ENCODE measurements at regions not wholly inside any gene's neighbourhood (a gene's known extent, or its start where the extent isn't known, plus 50 kb on each side); places are given as distances from the start of the nearest gene placed in this dataset.

- TF ChIP-seq CTCF (IDR thresholded peaks at IDR 0.05): no peak
- no peaks in the 10 kb centered on the region for H3K79me2 ChIP-seq (ENCODE audit: insufficient read depth, low read length)
- Mint-ChIP-seq H3K27ac (no peak overlapping the region), H3K4me3 (no peak overlapping the region), H3K9me3 (peaks cover 0 to 3% (median 0%) of the 10 kb centered on the region in 7 donors), H3K4me1 (peaks cover 30% of the 10 kb centered on the region), H3K27me3 (ENCODE audit: low read depth in 3 of 3) (peaks cover 0 to 2% (median 0%) of the 10 kb centered on the region in 3 donors), H3K36me3 (no peaks in the 10 kb centered on the region)
- no peak overlapping the region for H3K9ac ChIP-seq (ENCODE audit: insufficient read depth, low read length, poor library complexity, severe bottlenecking)
- intact Hi-C loops (cut with micrococcal nuclease): no loop called here
- H3K36me3 ChIP-seq (replicated peaks in 1 of 2; ENCODE audit: control insufficient read depth in 1 of 2, insufficient read depth in 2 of 2, low read length in 2 of 2): no peaks in the 10 kb centered on the region
- H4K20me1 ChIP-seq (ENCODE audit: insufficient read depth, low read length): no peaks in the 10 kb centered on the region
- no peaks in the 10 kb centered on the region for H3K9me3 ChIP-seq (replicated peaks in 1 of 2; ENCODE audit: control insufficient read depth in 1 of 2, insufficient read depth in 1 of 2, low read length in 2 of 2)
- peak overlapping the region; percentile 45 for H2AFZ ChIP-seq (ENCODE audit: insufficient read depth, low read depth, low read length, poor library complexity, severe bottlenecking)
- H3K27ac ChIP-seq (ENCODE audit: low read depth in 1 of 2, low read length in 2 of 2): no peak overlapping the region
- no peak overlapping the region for H3K4me3 ChIP-seq (replicated peaks in 1 of 3; ENCODE audit: low read depth in 2 of 3, low read length in 3 of 3)
- DNase-seq: no peak
- peaks cover 19 to 21% of the 10 kb centered on the region in 2 donors for H3K4me1 ChIP-seq (ENCODE audit: control insufficient read depth in 1 of 2, insufficient read depth in 2 of 2, low read length in 2 of 2)
- 100% methylated on average over 2 of the region's 6 CpGs for WGBS (ENCODE audit: insufficient coverage)
- no peaks in the 10 kb centered on the region for H3K27me3 ChIP-seq (ENCODE audit: control insufficient read depth in 2 of 2, insufficient read depth in 2 of 2, low read length in 2 of 2)
- H3K4me2 ChIP-seq (replicated peaks; ENCODE audit: extremely low read depth, low read length, poor library complexity, severe bottlenecking): no peak overlapping the region
Observed at GRCh38 chr11:15901054-15901453, 455.3 kb downstream of the SOX6 start.

- no peak overlapping the region for H3K4me2 ChIP-seq (replicated peaks; ENCODE audit: extremely low read depth, low read length, poor library complexity, severe bottlenecking)
- H3K9me3 ChIP-seq (replicated peaks in 1 of 2; ENCODE audit: control insufficient read depth in 1 of 2, insufficient read depth in 1 of 2, low read length in 2 of 2): no peaks in the 10 kb centered on the region
- peaks cover 29% of the 10 kb centered on the region for H3K4me1 Mint-ChIP-seq
- WGBS (ENCODE audit: insufficient coverage): 56% methylated on average over 3 of the region's 3 CpGs
- no peak overlapping the region for H3K4me3 ChIP-seq (replicated peaks in 1 of 3; ENCODE audit: low read depth in 2 of 3, low read length in 3 of 3)
- no peak overlapping the region for H3K9ac ChIP-seq (ENCODE audit: insufficient read depth, low read length, poor library complexity, severe bottlenecking)
- intact Hi-C loops (cut with micrococcal nuclease): no loop called here
- H2AFZ ChIP-seq (ENCODE audit: insufficient read depth, low read depth, low read length, poor library complexity, severe bottlenecking): peak overlapping the region; percentile 45
- H3K36me3 ChIP-seq (replicated peaks in 1 of 2; ENCODE audit: control insufficient read depth in 1 of 2, insufficient read depth in 2 of 2, low read length in 2 of 2): no peaks in the 10 kb centered on the region
- no peaks in the 10 kb centered on the region for H4K20me1 ChIP-seq (ENCODE audit: insufficient read depth, low read length)
- no peak for DNase-seq
- H3K4me1 ChIP-seq (ENCODE audit: control insufficient read depth in 1 of 2, insufficient read depth in 2 of 2, low read length in 2 of 2): peaks cover 16 to 20% of the 10 kb centered on the region in 2 donors
- H3K27ac ChIP-seq (ENCODE audit: low read depth in 1 of 2, low read length in 2 of 2): no peak overlapping the region
- no peak overlapping the region for H3K27ac Mint-ChIP-seq
- H3K27me3 ChIP-seq (ENCODE audit: control insufficient read depth in 2 of 2, insufficient read depth in 2 of 2, low read length in 2 of 2): no peaks in the 10 kb centered on the region
- peaks cover 0 to 4% (median 0%) of the 10 kb centered on the region in 7 donors for H3K9me3 Mint-ChIP-seq
- peaks cover 0 to 2% (median 0%) of the 10 kb centered on the region in 3 donors for H3K27me3 Mint-ChIP-seq (ENCODE audit: low read depth in 3 of 3)
- H3K36me3 Mint-ChIP-seq: no peaks in the 10 kb centered on the region
- no peak overlapping the region for H3K4me3 Mint-ChIP-seq
- H3K79me2 ChIP-seq (ENCODE audit: insufficient read depth, low read length): no peaks in the 10 kb centered on the region
- TF ChIP-seq CTCF (IDR thresholded peaks at IDR 0.05): no peak
Observed at GRCh38 chr11:15901790-15902189, 454.6 kb downstream of the SOX6 start.
